AG08395 (cell line): ENCODE measurements at regions not wholly inside any gene's neighbourhood (a gene's known extent, or its start where the extent isn't known, plus 50 kb on each side); places are given as distances from the start of the nearest gene placed in this dataset.

Source experiments
- DNase-seq: peaks from one replicate; pipeline ENCODE4 v3.0.0; 2012; ENCODE audit warnings: mixed read lengths, low spot score

DNA sequence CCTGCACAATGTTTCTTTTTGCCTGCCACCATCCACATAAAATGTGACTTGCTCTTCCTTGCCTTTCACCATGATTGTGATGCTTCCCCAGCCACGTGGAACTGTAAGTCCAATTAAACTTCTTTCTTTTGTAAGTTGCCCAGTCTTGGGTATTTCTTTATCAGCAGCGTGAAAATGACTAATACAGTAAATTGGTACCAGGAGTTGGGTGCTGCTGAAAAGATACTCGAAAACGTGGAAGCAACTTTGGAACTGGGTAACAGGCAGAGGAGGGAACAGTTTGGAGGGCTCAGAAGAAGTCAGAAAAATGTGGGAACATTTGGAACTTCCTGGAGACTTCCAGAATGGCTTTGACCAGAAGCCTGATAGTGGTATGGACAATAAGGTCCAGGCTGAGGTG, 425.3 kb downstream of the GPATCH2 start:
- DNase-seq, result no peak

GRCh38 chr1:217196616-217197015, 434.3 kb downstream of the GPATCH2 start:
- DNase-seq, result no peak

- DNase-seq, result no peak
Measured at GRCh38 chr1:217193151-217193550, 437.7 kb downstream of the GPATCH2 start.

- DNase-seq, result no peak
Measured at GRCh38 chr1:217191441-217191840, 439.4 kb downstream of the GPATCH2 start.

DNA sequence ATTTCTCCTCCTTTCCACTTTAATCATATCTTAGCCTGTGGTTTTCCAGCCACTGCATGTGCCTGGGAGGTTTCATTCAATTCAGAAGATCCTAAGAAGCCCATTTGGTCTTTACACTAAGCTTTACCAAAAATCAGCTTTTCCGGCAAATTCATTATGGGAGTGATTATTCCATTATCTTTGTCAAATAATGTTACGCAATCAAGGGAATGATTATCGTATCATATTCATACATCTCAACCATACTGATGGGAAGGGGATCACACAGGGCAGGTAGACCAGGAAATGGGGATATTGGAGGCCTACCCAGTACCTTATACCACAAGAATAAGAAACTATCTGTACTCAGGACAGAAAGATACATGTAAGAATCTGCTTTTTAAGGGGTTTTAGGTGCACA, 440.5 kb downstream of the GPATCH2 start:
- DNase-seq, result no peak

DNA sequence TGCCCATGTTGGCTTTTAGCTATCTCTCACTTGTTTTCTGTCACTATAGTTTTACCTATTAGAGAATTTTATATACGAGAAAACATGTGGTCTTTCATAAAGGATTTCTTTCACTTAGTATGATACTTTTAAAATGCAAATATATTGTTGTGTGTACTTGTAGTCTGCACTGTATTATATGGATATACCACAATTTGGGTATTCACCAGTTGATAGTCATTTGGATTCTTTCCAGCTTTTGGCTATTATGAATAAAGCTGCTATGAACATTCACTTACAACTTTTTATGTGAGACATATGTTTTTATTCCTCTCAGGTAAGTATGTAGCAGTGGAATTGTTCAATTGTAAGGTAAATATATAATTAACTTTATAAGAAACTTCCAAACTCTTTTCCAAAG, 441.5 kb downstream of the GPATCH2 start:
- DNase-seq, result no peak

DNA sequence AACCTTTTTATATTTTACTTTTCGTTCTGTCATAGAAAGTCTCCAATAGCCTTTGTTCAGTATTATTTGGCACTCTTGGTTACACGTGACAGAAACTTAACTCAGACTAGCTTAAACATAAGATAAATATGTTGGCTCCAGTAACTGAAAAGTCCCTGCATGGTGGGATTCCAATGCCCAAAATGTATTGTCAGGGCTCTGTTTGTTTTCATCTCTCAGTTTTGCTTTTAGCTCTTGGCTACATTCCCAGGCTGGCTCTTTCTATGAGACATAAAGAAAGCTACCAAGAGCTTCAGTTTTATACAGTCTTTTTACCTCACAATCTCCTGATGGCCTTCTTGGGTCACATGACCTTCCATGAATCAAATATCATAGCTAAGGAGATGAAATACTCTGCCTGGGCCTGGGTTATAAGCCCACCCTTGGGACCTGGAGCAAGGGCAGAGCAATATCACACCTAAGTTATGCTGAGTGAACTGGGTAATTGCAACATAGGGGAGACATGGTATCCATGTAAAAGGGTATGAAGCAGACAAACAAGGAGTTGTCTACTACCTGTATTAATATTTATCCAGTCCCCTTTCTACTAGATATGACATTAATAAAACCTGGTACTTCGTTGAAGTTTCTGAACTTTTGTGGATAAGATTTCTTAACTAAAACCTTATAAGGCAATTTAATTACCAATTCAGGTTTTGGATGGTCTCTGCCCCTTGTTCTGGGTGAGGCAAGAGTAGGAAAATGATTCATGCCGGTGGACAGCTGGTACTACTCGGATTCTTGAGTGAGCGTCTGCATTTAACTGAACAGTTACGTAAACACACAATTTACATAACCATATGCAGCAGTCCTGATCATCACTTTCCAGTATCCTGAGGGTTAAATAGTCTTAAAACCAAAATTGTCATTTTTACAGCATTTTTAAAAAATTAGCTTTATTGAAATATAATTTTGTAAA, 442.3 kb downstream of the GPATCH2 start:
- DNase-seq, result no peak

DNA sequence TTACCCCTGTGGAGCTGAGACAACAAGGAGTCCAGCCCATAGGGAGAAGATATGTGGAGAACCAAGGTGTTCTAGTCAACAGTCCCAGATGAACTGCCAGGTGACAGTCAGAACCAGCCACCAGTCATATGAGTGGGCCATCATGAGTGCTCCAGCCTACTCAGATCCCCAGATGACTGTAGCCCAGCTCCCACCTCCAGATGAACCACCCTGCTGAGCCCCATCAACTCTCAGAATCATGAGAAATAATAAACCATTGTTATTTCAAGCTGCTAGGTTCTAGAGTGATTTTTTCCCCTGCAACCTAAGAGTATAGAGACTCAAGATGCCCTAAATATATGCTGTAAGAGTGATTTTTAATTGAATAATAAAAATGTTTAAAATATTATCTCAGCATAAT, 444.2 kb downstream of the GPATCH2 start:
- no peak for DNase-seq

DNA sequence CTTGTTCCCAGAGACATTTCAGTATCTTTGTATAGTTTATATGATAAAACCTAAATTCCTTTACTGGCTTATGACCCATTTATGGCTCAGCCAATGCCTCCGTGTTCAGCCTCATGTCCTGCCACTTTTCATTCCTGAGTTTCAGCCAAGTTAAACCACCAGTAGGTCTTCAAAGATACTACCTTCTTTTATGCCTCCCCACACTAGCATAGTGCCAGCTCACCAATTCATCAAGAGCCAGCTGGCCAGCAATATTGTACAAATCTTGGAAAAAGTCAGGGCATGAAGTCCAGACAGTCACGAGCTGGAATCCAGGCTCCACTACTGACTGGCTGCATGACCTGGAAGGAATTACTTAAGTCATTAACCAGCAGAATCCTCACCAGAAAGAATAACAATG, 446.0 kb downstream of the GPATCH2 start:
- DNase-seq, result no peak

- no peak for DNase-seq
Measured at GRCh38 chr1:217182992-217183391, 447.9 kb downstream of the GPATCH2 start.

DNA sequence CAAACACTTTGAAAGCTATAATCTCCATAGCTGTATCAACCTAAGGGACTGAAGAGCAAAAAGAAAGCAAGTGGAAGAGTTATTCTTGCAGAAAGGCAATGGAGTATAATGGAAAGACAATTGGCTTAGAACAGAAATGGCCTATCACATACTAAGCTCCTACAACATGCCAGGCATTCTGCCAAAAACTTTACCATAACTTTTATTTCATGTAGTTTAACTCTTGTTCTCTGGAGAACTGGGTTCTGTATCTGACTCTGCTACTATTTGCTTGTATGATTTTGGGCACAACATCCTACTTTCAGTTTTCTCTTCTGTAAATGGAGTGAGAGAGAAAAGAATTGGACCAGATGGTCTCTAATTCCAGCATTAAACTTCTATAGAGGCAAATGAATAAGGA, 449.1 kb downstream of the GPATCH2 start:
- DNase-seq, result no peak

- no peak for DNase-seq
Measured at GRCh38 chr1:217181176-217181746, 449.6 kb downstream of the GPATCH2 start.

- DNase-seq, result no peak
Measured at GRCh38 chr1:217180443-217180842, 450.4 kb downstream of the GPATCH2 start.

- DNase-seq, result no peak
Measured at GRCh38 chr1:217164403-217164802, 441.2 kb upstream of the ESRRG start.

GRCh38 chr1:217153361-217153760, 430.1 kb upstream of the ESRRG start:
- DNase-seq, result no peak

DNA sequence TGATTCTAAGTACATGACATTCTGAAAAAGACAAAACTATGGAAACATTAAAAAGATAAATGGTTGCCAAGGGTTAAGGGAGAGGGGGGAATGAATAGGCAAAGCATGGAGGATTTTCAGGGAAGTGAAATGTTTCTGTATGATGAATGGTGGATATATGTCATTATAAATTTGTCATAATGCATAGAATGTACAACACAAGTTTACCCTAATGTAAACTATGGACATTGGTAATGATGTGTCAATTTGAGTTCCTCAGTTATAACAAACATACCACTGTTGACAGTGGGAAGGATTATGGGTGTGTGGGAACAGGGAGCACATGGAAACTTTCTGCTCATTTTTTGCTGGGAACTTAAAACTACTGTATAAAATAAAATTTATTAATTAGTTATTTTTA, 427.1 kb upstream of the ESRRG start:
- DNase-seq, result no peak

- DNase-seq, result no peak
Measured at GRCh38 chr1:217149791-217150190, 426.6 kb upstream of the ESRRG start.

GRCh38 chr1:217141711-217142110, 418.5 kb upstream of the ESRRG start:
- DNase-seq, result no peak

GRCh38 chr1:217140041-217140901, 417.0 kb upstream of the ESRRG start:
- no peak for DNase-seq

DNA sequence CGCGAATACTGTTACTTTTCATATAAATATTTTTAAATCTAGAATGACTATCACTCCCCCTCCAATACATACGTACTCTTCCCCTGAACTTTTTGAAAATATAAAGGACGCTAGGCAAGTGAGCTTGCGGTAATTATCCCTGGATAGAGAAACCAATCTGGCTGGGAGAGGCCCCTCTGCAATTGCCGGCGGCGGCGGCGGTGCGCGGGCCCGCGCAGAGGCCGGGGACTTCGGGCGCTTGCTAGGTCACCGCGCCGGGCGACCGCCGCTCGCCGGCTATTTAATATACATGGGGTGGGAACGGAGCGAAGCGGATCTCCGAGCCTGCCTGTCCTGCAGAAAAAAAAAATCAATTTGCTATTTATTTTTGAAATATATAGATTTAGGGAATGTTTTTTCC, 416.3 kb upstream of the ESRRG start:
- DNase-seq, result no peak

GRCh38 chr1:217138799-217139466, 415.7 kb upstream of the ESRRG start:
- no peak for DNase-seq

DNA sequence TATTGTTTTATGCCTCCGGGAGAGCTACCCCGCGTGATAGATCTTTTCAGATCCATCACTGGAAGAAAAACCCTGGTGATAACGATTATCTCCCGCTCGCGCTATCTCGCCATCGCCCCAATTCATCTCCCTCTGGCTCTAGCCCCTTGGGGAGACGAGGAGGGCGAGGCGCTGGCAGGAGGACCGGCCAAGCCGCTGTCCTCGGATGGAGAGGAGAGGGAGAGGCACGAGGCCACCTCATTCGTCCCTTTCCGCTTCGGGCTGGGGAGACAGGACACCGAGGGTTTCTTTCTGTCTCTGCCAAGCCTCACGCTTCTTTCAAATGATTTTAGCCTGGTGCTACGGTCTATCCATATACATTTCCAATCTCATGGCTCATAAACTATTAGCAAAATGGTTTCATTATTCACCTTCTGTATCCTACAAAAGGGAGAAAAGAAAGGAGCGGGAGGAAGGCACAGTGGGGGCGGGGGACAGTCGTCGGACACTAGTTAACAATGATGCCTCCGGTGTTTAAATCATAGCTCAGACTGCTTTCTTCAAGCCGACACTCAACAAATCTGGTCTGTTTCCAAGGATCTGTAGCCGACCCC, 415.0 kb upstream of the ESRRG start:
- DNase-seq, result no peak
